ENCODE measurements at regions not wholly inside any gene's neighbourhood (a gene's known extent, or its start where the extent isn't known, plus 50 kb on each side); places are given as distances from the start of the nearest gene placed in this dataset.

DNA sequence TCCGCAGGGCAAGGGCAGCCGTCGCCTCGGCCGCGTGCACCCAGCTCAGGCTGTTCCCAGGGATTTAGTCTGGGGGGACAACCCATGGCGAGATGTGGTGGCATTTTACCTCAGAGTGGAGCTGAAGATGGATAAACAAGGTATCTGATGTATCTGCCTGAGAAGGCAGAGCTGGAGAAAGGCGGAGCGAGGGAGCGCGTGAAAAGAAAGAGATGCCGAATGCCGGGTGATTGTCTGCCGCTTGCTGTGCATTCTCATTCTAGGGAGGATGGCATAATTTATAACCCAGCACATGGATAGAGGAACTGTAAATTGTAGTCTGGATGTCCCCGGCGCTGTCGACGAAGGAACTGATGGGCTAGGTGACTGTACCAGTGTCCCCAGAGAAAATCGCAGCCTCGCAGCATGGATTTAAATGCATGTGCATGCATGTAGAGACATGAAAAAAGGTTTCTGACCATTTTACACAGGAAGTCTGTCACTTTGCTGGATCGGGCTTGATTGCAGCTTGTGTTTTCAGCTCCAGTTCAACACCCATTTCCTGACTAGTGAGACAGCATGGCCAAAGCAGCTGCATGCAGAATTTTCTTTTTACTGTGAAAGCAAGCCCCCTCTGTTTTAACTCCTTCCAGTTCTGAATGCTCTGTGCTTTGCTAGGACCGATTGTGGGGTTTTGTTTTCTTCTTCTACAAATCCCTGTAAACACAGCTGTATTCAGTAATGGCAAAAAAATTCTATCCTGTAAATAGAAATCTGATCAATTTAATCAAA lies 149.7 kb downstream of the PRL start:
- WGBS, 4 donors, result 48 to 53% (median 50%) methylated on average over 22 of the region's 22 CpGs
- ATAC-seq (no peak), DNase-seq (peak in 2 of 5 donors; percentile 13 to 24)
- TF ChIP-seq, protein P1, sequence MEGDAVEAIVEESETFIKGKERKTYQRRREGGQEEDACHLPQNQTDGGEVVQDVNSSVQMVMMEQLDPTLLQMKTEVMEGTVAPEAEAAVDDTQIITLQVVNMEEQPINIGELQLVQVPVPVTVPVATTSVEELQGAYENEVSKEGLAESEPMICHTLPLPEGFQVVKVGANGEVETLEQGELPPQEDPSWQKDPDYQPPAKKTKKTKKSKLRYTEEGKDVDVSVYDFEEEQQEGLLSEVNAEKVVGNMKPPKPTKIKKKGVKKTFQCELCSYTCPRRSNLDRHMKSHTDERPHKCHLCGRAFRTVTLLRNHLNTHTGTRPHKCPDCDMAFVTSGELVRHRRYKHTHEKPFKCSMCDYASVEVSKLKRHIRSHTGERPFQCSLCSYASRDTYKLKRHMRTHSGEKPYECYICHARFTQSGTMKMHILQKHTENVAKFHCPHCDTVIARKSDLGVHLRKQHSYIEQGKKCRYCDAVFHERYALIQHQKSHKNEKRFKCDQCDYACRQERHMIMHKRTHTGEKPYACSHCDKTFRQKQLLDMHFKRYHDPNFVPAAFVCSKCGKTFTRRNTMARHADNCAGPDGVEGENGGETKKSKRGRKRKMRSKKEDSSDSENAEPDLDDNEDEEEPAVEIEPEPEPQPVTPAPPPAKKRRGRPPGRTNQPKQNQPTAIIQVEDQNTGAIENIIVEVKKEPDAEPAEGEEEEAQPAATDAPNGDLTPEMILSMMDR (IDR thresholded peaks at IDR 0.05), result no peak
- TF ChIP-seq POLR2A (IDR thresholded peaks at IDR 0.05), result no peak
- Histone ChIP-seq H3K4me3 (peak overlapping the region in 11 of 12 donors; percentile 1 to 50 (median 39)), H3K9me3 (no peaks in the 10 kb centered on the region), H3K4me1 (peaks cover 0 to 66% (median 45%) of the 10 kb centered on the region in 12 donors), H3K27me3 (no peaks in the 10 kb centered on the region), H3K36me3 (no peaks in the 10 kb centered on the region), H3K27ac (peak overlapping the region in 2 of 12 donors; percentile 54 to 58)
- intact Hi-C loops (cut with DNase I), result loop anchor here in 9 of 10 donors (2.0 to 10.0 kb wide), 7 partner anchors 162 to 555 kb away; partner anchors contain the start of gene SOX4 (in 4 of the 9)

- H3K9me3 ChIP-seq, result no peaks in the 10 kb centered on the region
- ATAC-seq (peak; percentile 76 to 88 (median 84)), DNase-seq (peak in 4 of 5 donors; percentile 40 to 60 (median 52))
- intact Hi-C loops (cut with DNase I), result loop anchor here in 9 of 10 donors (1.0 to 10.0 kb wide), 8 partner anchors 163 to 556 kb away; partner anchors contain the start of gene SOX4 (in 4 of the 9)
- peak overlapping the region in 5 of 12 donors; percentile 39 to 50 (median 48) for H3K4me3 ChIP-seq
- peak overlapping the region in 5 of 12 donors; percentile 10 to 58 (median 39) for H3K27ac ChIP-seq
- no peaks in the 10 kb centered on the region for H3K36me3 ChIP-seq
- TF ChIP-seq, protein P1 (IDR thresholded peaks at IDR 0.05), result no peak
- TF ChIP-seq POLR2A (IDR thresholded peaks at IDR 0.05), result no peak
- 25 to 32% (median 29%) methylated on average over 7 of the region's 7 CpGs for WGBS, 4 donors
- no peaks in the 10 kb centered on the region for H3K27me3 ChIP-seq
- peaks cover 0 to 57% (median 42%) of the 10 kb centered on the region in 12 donors for H3K4me1 ChIP-seq
Observed at GRCh38 chr6:22147921-22148776, 148.7 kb downstream of the PRL start.

DNA sequence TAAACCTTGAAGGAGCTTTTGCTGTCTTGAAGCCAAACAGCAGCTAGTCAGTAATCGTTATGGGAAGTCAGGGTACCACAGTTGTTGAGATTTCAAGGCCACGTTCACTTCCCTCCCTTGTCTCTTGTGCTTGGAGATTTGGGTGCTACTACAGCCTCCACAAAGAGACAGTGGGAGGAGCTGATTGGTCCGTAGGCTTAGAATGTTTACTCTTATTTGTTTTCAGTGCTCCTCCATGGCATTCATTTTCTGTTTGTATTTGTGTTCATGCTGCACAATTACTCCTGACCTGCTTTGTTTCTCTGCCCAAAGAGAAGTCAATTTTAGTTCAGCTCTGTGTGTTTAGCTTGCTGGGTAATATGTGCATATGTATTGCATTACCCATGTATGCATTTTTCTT lies 147.7 kb downstream of the PRL start:
- TF ChIP-seq, protein P1 (IDR thresholded peaks at IDR 0.05), result no peak
- TF ChIP-seq POLR2A (IDR thresholded peaks at IDR 0.05), result no peak
- ATAC-seq (no peak), DNase-seq (no peak)
- no peaks in the 10 kb centered on the region for H3K9me3 ChIP-seq
- H3K36me3 ChIP-seq, result no peaks in the 10 kb centered on the region
- H3K27ac ChIP-seq, result peak overlapping the region in 1 of 12 donors; percentile 13
- H3K4me1 ChIP-seq, result peaks cover 0 to 57% (median 42%) of the 10 kb centered on the region in 12 donors
- H3K4me3 ChIP-seq, result no peak overlapping the region
- intact Hi-C loops (cut with DNase I), result loop anchor here in 9 of 10 donors (5.0 to 10.0 kb wide), 6 partner anchors 164 to 557 kb away; partner anchors contain the start of gene SOX4 (in 4 of the 9)
- WGBS, 4 donors, result 8 to 23% (median 11%) methylated on average over 3 of the region's 3 CpGs
- no peaks in the 10 kb centered on the region for H3K27me3 ChIP-seq

Measured in heart left ventricle (tissue), 16 donors.